ENCODE measurements at regions not wholly inside any gene's neighbourhood (a gene's known extent, or its start where the extent isn't known, plus 50 kb on each side); places are given as distances from the start of the nearest gene placed in this dataset.

GRCh38 chr15:94747510-94747909, 516.1 kb downstream of the MCTP2 start:
- no peak for TF ChIP-seq CTCF (IDR thresholded peaks at IDR 0.05; ENCODE audit: low read depth, low read length)
- H3K4me3 ChIP-seq (ENCODE audit: low read depth, low read length): no peak overlapping the region
- H3K4me1 ChIP-seq: no peaks in the 10 kb centered on the region
- no peaks in the 10 kb centered on the region for H3K9me3 ChIP-seq
- H3K27me3 ChIP-seq: peaks cover 15% of the 10 kb centered on the region
- DNase-seq: no peak
- H3K36me3 ChIP-seq: no peaks in the 10 kb centered on the region

- Histone ChIP-seq H3K4me3 (ENCODE audit: low read depth, low read length) (no peak overlapping the region), H3K27me3 (peaks cover 8% of the 10 kb centered on the region), H3K9me3 (no peaks in the 10 kb centered on the region), H3K4me1 (no peaks in the 10 kb centered on the region), H3K36me3 (no peaks in the 10 kb centered on the region)
- no peak for TF ChIP-seq CTCF (IDR thresholded peaks at IDR 0.05; ENCODE audit: low read depth, low read length)
- DNase-seq: no peak
These were observed 518.7 kb downstream of the MCTP2 start for GRCh38 chr15:94749811-94750617.

GRCh38 chr15:94760348-94760747, 529.0 kb downstream of the MCTP2 start:
- H3K27me3 ChIP-seq: no peaks in the 10 kb centered on the region
- no peaks in the 10 kb centered on the region for H3K9me3 ChIP-seq
- no peaks in the 10 kb centered on the region for H3K4me1 ChIP-seq
- H3K36me3 ChIP-seq: no peaks in the 10 kb centered on the region
- DNase-seq: no peak
- TF ChIP-seq CTCF (IDR thresholded peaks at IDR 0.05; ENCODE audit: low read depth, low read length): no peak
- no peak overlapping the region for H3K4me3 ChIP-seq (ENCODE audit: low read depth, low read length)

GRCh38 chr15:94761574-94761973, 530.2 kb downstream of the MCTP2 start:
- no peaks in the 10 kb centered on the region for H3K36me3 ChIP-seq
- no peaks in the 10 kb centered on the region for H3K4me1 ChIP-seq
- H3K4me3 ChIP-seq (ENCODE audit: low read depth, low read length): no peak overlapping the region
- no peaks in the 10 kb centered on the region for H3K9me3 ChIP-seq
- DNase-seq: no peak
- H3K27me3 ChIP-seq: no peaks in the 10 kb centered on the region
- TF ChIP-seq CTCF (IDR thresholded peaks at IDR 0.05; ENCODE audit: low read depth, low read length): no peak

GRCh38 chr15:94769089-94769488, 537.7 kb downstream of the MCTP2 start:
- Histone ChIP-seq H3K4me3 (ENCODE audit: low read depth, low read length) (no peak overlapping the region), H3K27me3 (peaks cover 15% of the 10 kb centered on the region), H3K36me3 (no peaks in the 10 kb centered on the region), H3K4me1 (no peaks in the 10 kb centered on the region), H3K9me3 (no peaks in the 10 kb centered on the region)
- TF ChIP-seq CTCF (IDR thresholded peaks at IDR 0.05; ENCODE audit: low read depth, low read length): no peak
- DNase-seq: no peak

- no peak for DNase-seq
- no peak overlapping the region for H3K4me3 ChIP-seq (ENCODE audit: low read depth, low read length)
- H3K36me3 ChIP-seq: no peaks in the 10 kb centered on the region
- no peaks in the 10 kb centered on the region for H3K4me1 ChIP-seq
- TF ChIP-seq CTCF (IDR thresholded peaks at IDR 0.05; ENCODE audit: low read depth, low read length): no peak
- peaks cover 15% of the 10 kb centered on the region for H3K27me3 ChIP-seq
- H3K9me3 ChIP-seq: no peaks in the 10 kb centered on the region
These were observed 538.8 kb downstream of the MCTP2 start for GRCh38 chr15:94770199-94770598.
